ENCODE measurements at regions not wholly inside any gene's neighbourhood (a gene's known extent, or its start where the extent isn't known, plus 50 kb on each side); places are given as distances from the start of the nearest gene placed in this dataset.

DNA sequence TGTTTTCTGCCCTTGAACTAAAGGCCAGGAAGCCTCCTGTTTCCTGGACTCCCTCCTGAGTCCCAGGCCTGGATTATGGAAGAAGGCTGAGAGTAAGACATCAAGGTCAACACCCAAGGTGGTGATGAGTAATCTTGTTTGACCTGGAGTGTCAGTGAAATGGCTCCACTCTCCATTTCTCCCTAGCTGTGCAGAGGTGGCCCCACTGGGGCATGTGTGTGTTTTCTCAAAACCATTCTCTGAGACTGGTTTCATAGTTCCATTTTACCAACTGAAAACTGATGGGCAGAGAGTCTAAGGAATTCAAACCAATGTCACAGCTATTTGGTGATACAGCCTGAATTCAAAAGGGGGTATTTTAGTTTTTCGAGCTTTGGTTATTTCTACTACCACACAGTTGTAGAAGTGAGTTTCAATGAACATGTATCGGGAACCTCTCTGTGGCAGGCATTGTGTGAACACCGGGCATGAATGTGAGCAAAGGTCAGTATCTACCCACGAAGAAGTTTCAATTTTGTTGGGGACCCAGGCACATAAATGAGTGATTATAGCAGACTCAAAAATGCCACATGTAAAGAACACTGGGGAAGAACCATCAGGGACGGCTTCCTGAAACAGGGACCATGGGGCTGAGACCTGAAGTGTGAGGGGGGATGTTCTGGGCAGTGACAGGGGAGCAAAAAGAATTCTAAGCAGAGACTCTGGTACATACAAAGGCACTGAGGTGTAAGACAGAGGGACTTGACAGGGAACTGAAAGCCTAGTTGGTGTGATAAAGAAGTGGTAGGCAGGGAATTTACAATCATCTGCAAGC, 269.6 kb upstream of the KLF4 start:
- DNase-seq = no peak

DNA sequence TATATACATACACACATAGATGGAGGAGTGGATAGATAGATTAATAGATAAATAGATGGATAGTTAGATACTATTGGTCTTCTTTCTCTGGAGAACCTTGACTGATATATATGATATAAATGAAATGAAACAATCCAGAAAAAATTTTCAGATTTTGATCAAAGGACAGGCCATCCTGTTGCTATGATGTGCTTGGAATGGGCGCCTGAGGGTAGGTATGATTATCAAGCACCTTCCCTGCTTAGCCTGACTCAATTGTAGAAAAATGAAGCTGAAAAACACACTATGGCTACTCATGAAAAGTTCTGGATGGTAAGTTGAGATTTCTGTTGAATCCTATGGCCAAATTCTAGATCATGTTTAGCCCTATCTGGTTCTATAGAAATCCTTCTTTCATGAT, 266.5 kb upstream of the KLF4 start:
- DNase-seq = no peak

DNA sequence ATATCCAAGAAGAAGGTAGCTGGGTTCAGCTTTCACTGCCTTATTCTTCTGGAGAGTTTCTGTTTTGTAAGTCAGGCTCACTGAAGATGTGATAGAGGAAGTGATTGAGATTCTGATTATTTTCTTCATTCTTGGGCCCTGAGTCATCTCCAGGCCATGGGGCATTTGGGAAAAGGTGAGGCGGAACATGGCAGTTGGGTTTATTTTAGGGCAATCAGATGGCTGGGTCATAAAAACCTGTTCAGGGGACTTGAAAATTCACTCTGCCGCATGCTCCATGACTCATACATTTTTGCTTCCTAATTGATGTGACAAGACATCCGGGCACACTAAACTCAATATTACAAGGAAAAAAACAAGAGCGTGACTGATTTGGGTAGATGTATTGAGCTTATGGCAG, 265.7 kb upstream of the KLF4 start:
- peak; percentile 15 for DNase-seq

DNA sequence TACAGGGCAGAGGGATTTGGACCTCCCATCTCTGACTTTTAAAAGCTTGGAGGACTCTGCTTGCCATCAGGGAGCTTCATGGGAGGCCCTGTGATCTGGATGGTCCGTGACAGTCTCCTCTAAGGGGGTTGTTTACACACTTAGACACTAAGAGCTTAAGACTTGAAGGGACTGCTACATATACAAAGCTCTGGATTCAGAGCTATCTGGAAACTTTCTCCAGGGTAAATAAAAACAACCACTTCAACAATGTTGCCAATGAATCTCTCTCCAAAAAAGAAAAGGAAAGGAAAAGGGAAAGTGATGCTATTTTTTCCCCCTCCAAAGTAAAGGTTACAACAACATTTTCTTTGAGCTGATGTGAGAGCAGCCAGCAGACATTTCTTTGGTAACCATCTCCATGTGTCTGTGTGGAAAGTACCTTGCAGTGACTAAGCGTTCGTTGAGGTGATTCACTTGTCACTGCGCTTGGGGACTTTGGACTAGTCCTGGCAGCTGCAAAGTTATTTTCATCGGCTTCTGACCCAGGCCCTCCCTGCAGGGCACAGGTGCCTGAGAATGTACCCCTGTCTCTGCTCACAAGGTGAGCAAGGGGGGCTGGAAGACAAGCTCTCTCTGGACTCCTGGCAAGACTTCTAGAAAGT, 262.1 kb upstream of the KLF4 start:
- DNase-seq = no peak

DNA sequence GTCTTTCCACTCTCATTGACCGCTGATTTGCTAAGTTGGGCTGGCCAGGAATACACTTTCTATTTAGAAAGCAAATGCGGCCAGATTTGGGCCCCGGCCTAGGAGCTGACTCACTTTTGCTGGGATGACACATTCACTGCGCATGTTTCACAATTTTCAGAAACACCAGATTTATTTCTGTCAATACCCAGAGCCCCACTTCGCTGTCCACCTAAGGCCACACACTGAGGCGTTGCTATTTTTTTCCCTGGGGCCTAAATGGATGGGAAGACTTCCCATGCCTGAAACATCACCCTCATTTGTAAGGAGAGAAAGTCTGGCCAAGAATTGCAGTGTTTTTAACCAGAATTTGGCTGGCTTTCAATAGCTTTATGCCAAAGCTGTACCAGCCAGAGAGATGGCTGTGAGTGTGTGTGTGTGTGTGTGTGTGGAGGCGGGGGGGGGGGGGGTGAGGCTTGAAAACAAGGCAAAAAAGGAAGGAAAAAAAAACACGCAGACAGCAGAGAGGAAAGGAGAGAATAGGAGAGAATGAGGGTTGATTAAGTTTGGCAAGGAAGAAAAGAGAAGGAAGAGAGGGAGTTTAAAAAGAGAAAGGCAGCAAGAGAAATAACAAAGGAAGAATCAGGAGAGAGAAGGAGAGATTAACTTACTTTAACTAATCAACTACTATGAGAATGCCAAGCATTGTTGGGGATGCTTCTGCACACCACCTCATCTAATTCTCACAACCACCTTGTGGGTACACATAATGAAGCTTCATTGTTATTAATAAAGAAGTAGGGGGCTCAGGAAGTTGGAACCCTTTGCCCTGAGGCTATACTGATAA, 261.4 kb upstream of the KLF4 start:
- no peak for DNase-seq

DNA sequence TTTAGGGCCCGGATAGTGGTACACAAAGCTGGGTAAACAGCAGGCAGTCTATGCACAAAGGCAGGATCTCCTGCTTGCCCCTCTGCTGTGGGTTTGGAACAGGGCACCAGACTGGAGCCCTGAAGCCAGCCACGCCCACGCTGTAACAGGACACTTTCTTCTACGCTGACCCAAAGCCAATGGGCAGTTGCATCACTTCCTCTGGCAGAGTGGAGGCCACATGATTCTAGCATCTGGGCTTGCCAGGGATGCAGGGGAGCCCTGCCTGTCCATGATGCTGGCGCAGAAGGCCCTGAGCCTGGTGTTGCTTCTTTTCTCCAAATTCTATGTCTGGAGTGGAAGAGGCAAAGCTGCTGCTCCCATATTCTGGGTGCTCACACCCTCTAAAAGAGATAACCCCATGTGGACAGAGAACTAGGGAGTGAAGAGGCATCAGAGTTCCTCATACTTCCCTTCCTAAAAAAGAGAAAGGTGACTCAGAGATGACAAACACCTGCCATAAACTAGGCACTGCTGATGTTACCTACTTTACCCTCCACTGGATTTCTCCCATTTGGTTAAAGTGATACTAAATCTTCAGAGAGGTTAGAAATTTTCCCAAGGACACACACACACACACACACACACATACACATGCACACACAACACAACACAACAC, 260.3 kb upstream of the KLF4 start:
- peak; percentile 35 for DNase-seq

DNA sequence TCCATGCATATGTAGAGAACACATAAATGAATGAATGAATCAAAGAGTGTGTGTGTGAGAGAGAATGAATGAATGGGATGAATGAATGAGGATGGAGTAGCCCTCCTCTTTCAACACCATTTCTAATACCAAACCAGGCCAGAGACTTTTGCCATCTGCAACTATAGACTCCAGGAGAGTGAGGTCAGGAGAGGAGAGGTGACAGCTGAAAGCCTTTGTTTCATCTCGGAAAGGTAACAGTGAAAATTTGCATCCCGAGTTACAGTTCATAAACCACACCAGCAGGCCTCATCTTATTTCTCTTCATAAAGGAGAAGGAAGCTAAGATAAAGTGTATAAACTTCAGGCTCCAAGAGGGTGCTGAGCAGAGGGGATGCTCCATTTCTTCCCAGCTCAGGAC, 255.3 kb upstream of the KLF4 start:
- DNase-seq = no peak

DNA sequence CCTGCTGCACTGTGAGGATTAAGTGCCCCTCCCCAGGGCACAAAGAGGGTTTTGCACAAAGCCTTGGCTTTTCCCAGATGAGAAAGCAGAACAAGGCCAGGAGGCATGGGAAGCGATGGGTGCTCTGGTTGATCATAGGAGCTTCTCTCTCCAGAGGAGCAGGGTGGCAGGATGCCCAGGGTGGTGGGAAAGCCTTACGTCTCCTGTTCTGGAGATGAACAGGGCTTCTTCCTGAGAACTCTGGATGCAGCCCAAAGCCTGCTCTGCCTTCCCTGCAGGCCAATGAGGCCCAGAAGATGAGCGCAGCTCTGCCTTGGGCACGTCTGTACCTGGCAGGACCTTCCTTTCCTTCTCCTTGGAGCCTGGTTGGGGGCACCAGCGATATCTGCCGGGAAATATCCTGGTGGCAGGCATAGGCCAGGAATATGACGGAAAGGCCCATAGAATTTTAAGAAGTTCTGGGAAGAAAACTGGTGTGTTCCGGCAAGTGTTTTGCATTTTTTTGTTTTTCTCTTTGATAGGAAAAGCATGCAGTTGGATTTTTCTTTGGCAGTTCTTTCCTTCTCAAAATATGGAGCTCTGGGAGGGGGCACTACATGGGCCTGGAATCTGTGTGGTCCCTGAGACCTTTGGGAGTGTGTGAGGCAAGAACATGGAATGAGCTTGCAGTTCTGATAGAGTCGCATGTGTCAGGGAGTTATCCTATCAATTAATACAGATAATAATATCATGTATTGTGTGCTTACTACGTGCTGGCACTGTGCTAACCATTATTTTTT, 253.2 kb upstream of the KLF4 start:
- no peak for DNase-seq

DNA sequence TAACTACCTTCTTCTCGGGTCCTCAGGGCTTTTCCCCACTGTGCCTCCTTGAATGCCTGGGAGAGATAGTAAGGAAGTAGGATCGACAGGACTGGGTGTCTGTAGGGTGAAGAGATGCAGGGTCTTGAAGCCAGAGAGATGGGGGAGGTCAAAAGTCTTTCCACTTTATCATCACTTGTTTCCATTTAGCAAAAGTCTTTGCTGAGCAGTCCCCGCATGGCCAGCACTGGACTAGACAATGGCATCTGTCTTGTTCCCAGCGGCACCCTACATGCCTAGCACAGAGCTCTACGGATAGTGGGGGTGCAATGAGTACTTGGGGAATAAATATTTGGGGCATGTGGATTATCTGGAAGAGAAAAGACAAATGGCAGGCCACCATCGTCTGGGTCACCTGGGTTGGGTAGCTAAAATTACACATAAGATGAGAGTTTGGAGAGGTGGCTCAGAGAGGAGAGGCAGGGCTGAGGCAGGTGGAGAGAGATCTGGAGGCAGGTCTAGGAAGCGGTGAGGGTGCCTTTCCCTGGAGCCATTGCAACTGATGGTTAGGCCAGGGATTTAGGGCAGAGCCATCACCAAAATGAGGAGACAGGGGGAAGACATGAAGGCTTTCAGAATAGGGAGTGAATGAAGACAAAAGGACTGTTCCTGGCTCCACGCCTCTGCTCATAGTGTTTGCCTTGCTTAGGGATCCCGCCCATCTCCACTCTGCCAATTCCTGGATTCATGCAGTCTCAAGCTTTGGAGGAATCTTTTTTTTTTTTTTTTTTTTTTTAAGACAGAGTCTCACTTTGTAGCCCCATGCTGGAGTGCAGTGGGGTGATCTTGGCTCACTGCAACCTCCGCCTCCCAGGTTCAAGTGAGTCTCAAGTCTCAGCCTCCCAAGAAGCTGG, 250.8 kb upstream of the KLF4 start:
- DNase-seq = no peak

DNA sequence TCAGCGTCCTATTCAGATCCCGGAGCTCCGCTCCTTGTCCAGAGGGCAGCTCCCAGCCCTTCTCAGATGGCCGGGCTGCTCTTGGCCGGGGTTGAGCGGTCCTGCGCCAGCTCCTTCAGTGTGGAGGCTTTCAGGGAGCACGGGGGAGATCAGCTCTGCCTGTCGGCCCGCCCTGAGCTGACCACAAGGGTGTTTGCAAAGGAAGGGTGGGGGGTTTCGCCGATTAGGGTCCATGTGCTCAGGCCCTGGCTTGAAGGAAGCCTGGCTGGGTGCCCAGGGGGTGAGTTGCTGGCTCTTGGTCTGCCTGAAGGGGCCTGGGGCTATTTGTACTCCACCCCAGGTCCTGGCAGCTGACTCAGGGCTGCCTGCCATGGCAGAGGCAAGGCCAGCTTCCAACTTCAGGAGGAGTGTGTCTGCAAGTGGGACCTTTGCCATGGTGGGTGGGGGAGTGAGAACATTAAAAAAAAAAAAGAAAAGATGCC, 250.1 kb upstream of the KLF4 start:
- no peak for DNase-seq

DNA sequence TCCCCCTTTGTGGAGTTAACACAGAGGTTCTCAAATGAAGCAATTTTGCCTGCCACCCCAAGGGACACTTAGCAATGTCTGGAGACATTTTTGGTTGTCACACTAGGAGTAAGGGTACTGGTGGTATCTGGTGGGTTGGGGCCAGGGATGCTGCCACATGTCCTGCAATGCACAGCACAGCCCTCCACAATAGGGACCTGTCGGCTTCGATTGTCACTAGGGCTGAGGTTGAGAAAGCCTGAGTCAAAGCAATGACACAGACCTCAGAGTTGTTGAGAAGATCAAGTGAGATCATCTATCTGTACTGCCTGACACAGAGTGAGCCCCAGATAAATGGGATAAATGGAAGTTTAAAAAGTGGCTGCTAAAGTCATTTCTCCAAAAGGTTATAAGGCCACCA, 249.2 kb upstream of the KLF4 start:
- DNase-seq = no peak

DNA sequence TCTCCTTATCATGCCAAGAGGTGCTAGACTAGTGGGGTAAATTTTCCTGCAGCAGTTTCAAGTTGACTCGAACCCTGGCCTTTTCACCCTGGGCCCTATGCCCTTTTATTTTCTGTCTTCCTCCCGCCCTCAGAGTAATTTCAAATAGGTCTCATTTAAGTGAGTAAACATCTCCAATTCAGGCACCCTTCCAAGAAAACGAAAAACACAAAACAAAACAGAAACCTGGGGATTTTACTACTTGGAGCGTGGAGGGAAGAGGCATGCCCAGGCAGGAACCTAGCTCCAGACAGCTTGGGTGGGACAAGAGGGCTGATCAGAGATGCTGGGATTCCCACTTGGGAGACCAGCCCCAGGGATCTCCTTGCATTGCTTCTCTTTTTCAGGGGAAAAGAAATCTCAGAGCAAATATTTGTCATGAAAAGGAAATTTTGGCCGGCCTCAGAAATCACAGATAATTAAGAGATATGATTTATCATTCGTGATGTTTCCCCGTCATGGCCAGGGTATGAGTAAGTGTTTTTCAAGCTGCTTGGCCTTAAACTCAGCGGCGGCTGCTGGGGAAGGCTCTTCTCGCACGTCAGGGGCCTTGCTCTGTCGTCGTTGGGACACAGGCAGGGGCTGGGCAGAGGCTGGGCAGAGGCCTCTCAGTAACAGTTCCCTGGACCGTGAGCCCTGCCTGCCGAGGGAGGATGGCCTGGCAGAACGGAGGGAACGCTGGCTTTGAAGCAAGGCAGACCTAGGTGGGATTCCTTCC, 248.6 kb upstream of the KLF4 start:
- no peak for DNase-seq

DNA sequence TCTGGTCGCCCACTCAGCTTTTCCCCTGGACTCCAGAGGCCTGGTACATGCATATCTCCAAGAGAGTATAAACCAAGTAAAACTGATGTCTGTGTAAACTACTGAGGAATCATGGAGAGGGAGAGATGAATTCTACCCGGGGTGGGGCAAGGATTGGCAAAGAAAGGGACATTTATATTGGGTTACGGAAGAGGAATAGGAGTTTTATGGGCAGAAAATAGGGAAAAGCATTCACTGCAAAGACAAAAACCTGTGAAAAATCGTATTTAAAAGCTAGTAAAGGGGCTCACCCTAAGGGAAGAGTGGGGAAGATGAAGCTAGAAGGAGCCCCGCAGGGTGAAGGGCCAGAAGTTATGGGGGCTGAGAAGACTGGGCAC, 248.0 kb upstream of the KLF4 start:
- no peak for DNase-seq

DNA sequence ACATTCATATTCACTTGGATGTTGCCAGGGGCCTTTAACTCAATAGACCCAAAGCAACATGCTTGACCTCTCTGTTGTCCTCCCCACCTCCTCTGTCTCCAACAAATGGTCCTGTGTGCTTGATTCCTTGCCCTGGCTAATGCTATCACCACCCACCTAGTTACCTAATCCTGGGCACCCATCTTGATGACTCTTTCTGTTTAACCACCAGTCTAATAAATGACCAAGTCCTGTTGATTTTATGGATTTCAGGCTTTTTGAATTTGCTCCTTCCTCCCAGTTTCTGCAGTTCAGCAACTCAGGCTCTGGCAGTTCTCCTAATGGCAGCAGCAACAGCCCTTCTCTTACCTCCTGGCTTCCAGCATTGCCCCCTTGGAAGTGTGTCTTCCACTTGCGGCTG, 246.3 kb upstream of the KLF4 start:
- no peak for DNase-seq

DNA sequence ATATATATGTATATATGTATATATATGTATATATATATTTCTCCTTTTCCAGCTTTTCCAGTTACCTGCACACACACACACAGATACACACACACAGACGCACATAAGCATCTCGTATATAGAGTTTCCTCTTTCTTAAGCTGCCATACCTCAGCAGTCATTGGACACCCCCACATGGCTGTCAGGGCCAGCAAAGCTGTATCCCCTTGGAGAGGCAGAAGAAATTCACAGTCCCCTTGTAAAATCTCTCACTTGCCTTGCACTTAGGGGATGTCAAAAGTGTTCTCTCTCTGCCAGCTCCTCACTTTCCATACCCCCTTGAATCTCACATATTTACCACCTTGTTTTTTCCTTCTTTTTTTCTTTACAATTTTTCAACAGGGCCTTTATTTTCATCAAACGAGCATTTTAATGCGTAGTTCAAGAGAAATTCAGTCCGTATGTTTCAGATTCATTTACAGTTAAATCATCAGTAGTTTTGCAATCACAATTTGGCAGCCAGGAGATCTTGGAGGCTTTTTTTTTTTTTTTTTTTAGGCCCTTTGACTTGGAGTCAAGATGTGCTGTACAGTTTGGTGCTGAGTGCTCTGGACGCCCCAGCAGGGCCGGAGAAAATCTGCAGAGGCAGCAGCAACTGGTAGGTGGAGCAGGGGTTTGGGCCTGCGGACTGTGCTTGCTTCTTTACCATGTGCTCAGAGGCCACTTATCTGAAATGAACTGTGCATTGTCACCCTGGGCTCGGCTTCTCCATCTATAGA, 244.9 kb upstream of the KLF4 start:
- no peak for DNase-seq

DNA sequence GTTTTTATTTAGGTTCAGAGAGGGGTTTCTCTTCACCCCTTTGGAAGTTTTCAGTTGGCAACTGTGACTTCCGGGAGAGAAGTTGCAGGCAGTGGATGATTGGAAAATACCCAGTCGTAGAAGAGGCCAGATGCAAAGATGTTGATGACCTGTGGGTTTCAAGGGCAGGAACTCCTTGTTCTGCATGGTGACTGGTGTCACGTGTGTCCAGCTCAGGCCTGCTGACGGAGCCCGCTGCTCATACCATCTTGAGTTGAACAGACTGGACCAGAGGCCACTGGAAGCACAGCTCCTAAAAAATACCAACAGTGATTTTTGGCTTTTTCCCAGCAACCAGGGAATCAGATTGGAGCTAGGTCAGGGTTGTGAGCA, 243.9 kb upstream of the KLF4 start:
- DNase-seq = no peak

DNA sequence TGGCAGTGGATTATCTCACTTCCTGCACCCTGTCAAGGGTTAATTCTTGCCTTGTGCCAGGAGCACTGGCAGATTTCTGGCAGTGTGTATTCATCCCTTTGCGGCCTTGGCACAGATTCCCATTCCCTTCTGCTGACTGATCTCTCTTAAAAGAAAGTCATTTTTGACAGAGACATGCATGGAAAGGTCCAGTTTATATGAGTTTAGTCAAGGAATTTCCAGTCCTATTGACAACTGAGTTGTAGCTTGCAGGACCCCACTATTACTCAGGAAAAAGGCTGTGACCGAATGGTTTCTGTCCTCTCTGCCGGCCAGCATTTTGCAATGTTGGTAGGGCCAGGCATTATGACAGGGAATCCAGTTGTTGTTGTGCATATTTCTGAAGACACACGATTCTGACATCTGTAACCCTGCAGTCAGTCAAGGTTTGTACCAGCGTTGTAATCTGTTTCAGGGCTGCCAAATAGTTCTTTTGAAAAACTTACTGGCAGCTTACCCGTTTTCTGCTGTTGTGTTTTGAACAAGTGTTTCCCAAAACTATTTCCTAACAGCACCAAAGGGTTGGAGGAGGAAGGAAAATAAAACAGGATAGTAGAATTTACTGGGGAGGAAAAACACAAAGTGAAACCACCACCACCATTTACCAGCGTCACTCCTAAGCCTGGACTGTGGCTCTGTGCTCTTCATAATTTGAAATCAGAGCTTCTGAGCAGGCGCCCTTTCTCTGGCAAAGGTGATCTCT, 243.4 kb upstream of the KLF4 start:
- no peak for DNase-seq

DNA sequence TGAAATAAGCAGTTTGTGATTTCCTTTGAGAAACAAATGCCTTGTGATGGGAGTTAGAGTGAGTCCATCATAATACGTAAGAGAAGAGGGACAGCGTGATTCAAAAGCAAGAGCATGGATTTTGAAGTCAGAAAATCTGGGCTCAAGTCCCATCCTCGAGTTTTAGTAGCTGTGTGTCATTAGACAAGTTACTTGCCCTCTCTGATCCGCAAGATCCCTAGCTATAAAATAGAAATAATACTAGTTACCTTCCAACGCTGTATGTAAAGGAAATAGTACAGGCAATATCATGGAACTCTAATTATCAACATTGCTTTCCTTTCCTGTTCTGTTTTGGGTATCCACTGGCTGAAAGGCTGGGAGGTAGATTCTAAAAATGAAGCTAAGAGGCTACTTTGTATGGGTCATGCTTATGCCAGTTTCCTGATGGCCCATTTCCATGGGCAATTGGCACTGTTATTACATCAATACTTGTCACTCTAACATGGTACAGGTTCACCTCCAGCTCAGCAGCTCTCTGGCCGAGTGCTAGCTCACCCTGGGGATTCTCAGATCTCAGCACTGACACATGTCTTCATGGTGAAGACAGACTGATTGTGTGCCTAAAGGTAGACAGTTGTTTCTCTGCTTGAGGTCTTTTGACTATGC, 241.7 kb upstream of the KLF4 start:
- DNase-seq = no peak

DNA sequence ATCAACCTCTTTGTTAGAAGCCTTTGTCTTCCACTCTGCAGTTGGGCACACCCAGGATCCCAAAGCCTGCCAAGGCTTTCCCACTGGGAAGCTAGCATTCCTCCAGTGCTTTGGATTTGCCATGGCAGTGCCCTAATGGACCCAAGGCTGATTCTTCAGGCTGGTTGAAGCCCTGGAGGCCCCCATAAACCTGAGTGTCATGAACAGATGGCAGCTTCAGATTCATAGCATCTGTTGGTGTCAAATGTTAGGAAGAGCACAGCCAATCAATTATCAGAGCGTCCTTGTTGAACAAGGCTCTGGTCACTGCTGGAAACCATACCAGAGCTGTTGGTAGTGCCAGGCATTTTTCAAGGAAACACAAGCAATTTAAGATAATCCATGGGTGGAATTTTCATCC, 241.1 kb upstream of the KLF4 start:
- DNase-seq = no peak

All from hematopoietic multipotent progenitor cell treated with erythropoietin and hydrocortisone succinate and interleukin-3 and kit ligand, for 4 days (in vitro differentiated cells).